Jurkat, Clone E6-1 (cell line): ENCODE measurements at regions not wholly inside any gene's neighbourhood (a gene's known extent, or its start where the extent isn't known, plus 50 kb on each side); places are given as distances from the start of the nearest gene placed in this dataset.
A peak's percentile ranks its signal among the peaks of the same experiment; 100 is the strongest.

Experiments used
- DNase-seq: peaks from one replicate; pipeline ENCODE4 v3.0.0-alpha.2; 2011; ENCODE audit warnings: low read depth, low spot score
- H3K4me3 ChIP-seq: 2 replicates; pipeline ENCODE4 v1.5.1; 2011; ENCODE audit warnings: mild to moderate bottlenecking, low read length, control low read depth, moderate library complexity

GRCh38 chr15:93708724-93709445 is 522.5 kb upstream of the MCTP2 start:
- no peak for DNase-seq
- no peak overlapping the region for H3K4me3 ChIP-seq

- no peak for DNase-seq
- no peak overlapping the region for H3K4me3 ChIP-seq
Observed at GRCh38 chr15:93707751-93708150, 523.6 kb upstream of the MCTP2 start.

GRCh38 chr15:93706495-93707292 is 524.7 kb upstream of the MCTP2 start:
- no peak for DNase-seq
- no peak overlapping the region for H3K4me3 ChIP-seq

DNA sequence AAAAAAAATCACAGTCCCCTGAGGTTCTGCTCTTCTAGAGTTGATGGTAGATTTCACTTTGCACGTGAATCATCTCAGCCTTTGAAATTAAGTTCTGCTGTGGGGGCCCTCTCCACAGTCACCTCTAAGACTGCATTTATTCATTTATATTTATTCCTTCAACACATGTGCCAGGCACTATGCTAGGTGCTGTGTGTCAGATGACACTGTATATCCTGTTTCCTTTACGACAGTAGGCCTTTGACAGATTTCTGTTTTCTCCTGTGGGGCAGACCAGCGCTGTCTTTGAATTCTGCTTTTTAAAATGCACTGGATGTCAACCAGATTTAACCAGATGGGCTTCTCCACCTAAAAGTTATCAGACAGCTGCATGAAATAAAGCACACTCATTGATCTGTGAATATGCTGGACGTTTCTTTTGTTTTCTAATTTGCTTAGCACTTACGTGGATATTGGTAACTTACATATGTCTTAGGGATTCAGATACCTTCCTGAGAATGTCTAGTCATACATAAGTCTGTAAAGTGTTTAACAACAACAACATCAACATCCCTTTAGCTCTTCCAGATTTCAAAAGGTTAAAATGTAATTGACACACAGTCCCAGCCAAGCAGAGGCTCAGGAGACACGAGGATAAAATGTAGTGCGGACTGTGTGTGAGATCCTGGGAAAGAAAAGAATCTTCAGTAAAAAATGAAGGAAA is 525.5 kb upstream of the MCTP2 start:
- DNase-seq: peak; percentile 12
- H3K4me3 ChIP-seq: no peak overlapping the region

DNA sequence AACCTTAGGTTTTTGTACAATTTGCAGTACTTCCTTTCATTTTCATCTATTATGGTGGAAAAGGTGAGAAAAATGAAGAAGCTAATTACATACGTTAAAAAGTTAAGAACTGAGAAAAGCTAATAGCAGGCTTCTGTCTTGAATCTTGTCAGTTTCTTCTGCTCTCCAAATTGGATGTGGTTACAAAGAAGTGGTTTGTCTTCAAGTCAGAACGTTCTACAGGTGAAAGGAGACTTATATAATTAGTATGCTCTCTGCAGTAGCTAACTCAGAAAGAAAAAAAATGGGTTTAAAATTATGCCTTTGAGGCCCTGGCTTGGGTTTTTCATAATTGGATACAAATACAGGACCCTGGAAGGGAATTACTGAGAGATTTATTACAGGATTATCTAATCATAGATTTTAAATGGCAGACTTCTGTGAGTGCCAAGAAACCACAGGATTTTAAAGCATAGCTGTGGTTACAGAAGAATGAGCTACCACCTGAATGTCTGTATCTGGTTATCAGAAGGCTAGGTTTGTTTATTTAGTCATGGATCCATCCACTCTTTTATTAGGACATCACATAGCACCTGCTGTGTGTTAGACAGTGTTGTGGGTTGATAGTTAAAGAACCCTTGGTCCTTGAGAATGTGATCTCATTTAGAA is 528.1 kb upstream of the MCTP2 start:
- H3K4me3 ChIP-seq: no peak overlapping the region
- peak; percentile 74 for DNase-seq

- no peak for DNase-seq
- no peak overlapping the region for H3K4me3 ChIP-seq
Observed at GRCh38 chr15:93700051-93700450, 531.3 kb upstream of the MCTP2 start.

DNA sequence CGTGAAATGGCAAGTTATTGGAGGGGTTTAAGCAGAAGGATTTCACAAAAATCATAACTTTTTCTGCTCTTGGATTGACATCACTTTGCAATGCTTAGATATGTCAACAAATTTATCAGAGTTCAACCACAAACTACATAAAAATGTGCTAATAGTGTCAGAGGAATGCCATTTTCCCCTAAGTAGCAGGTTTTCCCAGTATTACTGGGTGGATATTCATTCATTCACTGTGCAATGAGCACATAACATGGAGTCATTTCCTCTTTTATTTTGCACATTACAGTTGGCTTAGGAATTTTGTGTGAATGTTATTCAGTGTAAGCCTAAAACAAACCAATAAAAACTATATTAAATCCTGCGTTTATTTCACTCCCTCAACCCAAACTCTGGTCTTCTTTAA is 537.3 kb upstream of the MCTP2 start:
- no peak overlapping the region for H3K4me3 ChIP-seq
- no peak for DNase-seq

DNA sequence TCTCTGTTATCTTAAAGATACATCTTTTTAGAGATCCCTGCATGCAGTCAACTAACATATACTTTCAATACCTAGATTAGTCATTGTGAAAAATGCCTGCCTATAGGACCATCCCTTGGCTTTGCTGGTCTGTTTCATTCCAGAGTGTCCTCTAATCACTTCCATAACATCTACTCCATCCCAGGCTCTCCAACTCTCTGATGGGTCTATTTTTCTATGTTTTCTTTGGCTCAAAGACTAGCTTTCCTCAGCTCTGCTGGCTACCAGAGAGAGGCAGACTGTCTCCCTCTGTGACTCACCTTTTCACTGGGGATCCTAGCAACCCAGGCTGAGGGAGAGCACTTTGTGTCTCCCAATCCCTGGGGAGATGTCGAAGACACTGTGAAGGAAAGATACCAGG is 547.7 kb upstream of the MCTP2 start:
- DNase-seq: no peak
- H3K4me3 ChIP-seq: no peak overlapping the region

- no peak for DNase-seq
- no peak overlapping the region for H3K4me3 ChIP-seq
Observed at GRCh38 chr15:93671387-93671943, 559.9 kb upstream of the MCTP2 start.

DNA sequence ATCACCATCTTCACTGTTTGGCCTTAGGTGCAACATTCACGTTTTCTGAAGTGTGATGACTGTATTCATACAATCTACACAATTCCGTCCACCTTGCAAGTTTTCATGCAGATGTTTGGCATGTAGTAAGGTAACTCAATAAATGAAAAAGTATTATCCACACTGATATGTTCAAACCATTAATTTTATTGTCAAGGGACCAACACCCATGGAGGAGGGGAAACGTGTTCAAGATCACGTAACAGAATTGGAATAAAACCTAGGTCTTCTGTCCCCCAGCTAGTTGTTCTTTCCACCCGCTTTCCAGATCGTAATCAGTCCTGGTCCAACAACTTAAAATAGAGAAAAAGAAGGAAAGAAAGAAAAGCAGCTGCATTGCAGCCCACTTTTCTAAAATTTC is 560.4 kb upstream of the MCTP2 start:
- H3K4me3 ChIP-seq: no peak overlapping the region
- no peak for DNase-seq

DNA sequence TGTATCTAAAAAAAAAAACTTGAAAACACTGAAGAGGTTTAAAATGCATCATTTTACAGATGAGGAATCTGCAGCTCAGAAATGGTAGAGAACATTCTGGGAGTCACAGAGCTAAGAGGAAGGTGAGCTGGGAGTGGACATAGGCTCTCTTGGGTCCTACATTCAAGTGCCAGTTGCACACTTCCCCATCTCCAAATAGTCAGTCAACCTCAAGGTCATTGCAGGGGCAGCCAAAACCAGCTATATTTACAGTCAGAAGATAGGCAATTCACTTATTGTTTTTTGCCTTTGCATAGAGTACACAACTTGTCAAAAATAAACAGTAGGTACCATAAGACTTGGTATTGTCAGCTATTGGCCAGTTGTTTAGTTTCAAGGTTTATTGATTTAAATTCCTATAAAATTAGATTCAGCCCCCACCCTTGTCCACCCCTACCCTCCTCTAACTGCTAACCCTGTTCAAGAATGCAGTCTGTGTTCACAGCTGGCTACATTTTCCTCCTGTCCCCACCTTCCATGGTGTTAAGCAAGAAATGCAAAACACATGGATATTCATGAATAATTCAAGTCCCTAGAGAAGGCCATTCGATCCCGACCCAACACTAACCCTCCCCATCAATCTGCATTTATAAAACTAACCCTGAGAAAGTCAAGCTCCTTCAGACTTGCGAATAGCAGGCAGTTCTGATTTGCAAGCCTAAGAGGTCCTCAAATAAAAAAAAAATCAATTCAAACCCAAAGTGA is 567.0 kb upstream of the MCTP2 start:
- H3K4me3 ChIP-seq: no peak overlapping the region
- DNase-seq: no peak

DNA sequence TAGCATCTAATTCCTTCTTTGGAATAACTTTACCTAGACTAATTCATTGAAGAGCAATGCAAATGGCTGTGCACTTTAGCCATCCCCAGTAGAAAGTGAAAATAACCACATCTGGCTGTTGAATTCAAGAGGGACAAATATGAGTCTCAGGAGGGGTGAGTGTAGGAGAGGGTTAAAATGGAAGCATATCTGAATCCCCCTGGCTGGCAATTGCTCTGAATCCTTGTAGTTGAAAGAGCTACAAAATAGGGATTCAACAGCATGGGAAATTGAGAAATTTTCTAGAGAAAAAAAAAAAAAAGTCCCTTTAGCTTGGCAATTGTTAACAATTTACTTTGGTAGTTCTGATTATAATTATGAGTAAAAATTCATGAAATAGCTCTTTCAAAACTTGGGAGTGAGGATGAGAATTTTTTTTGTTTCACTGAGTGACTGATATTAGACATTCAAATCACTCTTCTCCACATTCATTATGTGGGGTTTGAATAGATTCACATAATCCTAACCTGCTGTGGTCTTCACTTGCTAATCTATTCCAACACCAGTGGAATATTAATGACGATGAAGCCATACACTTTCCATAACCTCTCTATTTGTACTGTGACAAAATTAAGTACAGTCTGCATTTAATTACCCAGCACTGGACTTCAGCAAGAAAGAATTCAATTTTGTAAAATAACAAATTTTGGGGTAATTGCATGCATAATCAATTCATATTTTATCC is 569.0 kb upstream of the MCTP2 start:
- H3K4me3 ChIP-seq: no peak overlapping the region
- DNase-seq: no peak

DNA sequence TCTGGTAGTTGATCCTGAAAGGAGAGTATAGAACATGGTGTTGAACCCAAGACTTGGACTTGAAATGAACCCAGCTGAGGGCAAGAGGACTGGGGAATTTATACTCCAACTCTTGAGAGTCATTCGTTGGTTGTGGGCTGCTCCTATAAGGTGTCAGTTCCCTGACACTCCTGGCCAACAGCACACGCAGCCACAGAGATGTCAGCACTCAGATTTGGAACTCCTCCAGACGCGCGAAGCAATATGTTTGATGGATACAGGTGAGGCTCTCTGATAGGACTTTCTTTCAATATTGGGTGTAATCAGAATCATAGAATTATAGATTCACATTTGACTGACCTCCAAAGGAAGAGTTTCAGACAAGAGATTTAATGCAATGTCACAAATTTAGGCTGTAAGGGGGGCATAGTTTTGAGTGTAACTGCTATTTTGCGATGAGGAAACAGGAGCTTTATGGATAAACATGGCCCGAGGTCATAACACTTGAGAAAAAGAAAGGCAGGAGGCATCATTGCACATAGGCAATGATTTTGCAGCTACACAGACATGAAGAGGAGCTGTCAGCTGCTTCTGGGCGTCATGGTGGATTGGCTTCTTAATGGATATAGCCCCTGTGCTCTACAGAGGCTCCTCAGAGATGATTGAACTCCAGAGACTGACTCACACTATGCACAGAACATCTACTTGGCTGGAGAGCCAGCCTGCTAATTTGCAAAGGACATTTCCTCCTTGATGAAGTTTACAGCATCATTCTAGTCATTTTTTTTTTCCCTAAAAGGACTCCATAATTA is 569.2 kb upstream of the RGMA start:
- H3K4me3 ChIP-seq: no peak overlapping the region
- no peak for DNase-seq

DNA sequence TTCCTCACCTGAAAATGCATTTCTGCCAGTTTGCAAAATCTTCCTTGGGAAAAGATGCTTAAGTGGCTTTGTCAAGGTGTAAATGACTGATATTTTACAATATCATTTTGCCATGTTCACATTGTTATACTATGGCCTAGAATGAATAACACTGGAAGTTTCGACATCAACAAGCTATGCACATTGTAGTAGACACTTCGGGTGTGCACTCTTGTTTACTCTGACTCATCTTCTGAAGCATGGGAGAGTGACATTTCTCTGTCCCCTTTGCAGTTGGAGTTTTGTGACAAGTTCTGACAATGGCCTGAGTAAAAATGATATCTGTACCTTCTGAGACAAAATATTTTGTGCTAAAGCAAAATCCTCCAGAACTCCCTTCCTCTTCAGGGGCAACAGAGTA is 567.0 kb upstream of the RGMA start:
- H3K4me3 ChIP-seq: no peak overlapping the region
- no peak for DNase-seq

DNA sequence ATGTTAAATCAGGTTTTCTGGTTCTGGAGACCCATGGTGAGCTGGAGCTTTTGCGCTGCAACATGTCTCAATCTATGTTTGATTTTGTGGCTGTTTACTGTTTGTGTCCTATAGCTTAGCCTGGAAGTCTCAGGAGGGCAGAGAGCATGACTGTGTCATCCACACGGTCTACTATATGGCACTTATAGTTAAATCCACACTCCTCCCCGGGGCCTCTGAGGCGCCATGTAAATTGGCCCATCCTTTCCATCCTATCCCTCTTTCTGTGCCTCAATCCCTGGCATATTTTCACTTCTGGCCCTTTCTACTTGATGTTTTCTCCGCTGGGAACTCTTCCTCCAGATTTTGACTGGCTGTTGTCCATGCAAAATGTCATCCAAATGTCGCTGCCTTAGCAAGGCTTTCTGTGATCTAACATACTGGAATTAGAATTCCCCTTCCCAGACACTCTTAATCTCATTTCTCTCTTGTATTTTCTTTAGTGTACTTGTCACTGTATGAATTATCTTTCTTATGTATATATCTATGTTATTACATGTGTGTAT is 560.8 kb upstream of the RGMA start:
- H3K4me3 ChIP-seq: no peak overlapping the region

DNA sequence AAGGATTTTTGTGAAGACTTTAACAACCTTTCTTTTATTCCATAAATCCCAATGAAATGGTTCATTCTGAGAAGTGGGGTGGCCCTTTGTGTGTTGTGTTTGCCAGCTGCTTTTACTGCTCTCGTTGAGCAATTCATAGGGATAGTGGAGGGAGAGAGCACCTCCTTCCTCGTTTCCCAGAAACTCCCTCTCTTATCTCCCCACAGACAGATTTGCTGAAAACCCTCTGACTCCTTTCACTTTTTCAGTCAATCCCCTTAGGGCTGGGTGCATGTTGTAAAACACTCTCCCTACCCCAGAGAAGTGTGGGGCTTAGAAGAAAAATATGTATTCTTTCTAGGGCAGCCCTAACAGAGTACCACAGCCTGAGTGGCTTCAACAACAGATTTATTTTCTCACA is 557.2 kb upstream of the RGMA start:
- H3K4me3 ChIP-seq: no peak overlapping the region
- no peak for DNase-seq

More for the DNA sequence above, 560.8 kb upstream of the RGMA start:
- no peak for DNase-seq

DNA sequence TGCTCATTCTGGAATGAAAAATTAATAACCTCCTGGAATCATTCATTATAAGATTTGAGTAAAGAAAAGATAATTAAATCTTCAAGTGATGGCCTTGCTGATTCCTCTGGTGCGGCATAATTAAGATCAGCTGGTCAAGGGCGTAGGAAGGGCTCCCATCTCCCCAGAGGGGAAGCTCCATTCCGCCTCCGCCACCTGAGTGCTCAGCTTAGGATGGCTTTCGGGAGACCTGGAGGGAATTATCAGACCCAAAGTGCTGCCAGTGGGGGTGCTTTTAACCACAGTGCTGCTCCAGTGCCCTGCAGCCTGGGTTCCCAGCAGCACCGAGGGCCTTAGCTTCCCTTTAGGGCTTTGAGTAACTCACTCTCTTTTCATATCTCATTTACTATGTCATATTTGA is 556.6 kb upstream of the RGMA start:
- no peak overlapping the region for H3K4me3 ChIP-seq
- no peak for DNase-seq
